Left colon (tissue), 2 donors: ENCODE measurements at regions not wholly inside any gene's neighbourhood (a gene's known extent, or its start where the extent isn't known, plus 50 kb on each side); places are given as distances from the start of the nearest gene placed in this dataset.

Experiments
- ATAC-seq: fragments of 200-7000 bp; cut with Tn5 transposase; one replicate; pipeline ENCODE4 v1.9.1; 2020; ENCODE audit warnings: mild to moderate bottlenecking, moderate library complexity
- DNase-seq, 2 donors: peaks; one replicate each; pipeline ENCODE4 v3.0.0-alpha.2; 2020
- intact Hi-C, 2 donors: fragments of 100-400 bp; cut with DNase I in 1 of 2; cut with micrococcal nuclease in 1 of 2; formaldehyde crosslinking; loops; one replicate each; pipeline versions ENCODE4 v1.11.2 to v1.14.0; 2022; cut with DNase I, micrococcal nuclease
- donor health status: DM: no; HTN: no; CAD: no.
- donor health status: DM: yes; HTN: yes; CAD: no.

DNA sequence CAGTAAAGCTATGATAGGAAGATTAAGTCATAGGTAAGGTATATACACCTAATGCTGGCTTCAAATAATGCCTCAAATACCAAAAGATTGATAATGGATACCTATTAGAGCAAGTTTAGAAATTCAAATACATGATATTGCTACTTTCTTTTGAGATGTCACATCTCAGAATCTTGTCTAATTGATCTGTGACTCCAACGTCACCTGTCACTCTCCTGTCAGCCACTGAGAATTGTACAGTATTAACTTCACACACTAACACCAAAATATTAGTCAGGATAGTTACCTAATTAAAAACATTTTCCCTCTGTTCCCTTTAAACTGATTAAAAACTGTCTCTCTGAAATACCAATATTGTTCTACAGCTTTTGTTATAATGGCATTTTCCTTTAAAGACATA, 575.5 kb upstream of the ID4 start:
- DNase-seq = no peak
- intact Hi-C loops = no loop called here
- no peak for ATAC-seq

GRCh38 chr6:19268117-19268516, 569.1 kb upstream of the ID4 start:
- DNase-seq (no peak), ATAC-seq (no peak)
- intact Hi-C loops = no loop called here

- DNase-seq (no peak), ATAC-seq (no peak)
- intact Hi-C loops = no loop called here
Observed at GRCh38 chr6:19268718-19269117, 568.5 kb upstream of the ID4 start.

DNA sequence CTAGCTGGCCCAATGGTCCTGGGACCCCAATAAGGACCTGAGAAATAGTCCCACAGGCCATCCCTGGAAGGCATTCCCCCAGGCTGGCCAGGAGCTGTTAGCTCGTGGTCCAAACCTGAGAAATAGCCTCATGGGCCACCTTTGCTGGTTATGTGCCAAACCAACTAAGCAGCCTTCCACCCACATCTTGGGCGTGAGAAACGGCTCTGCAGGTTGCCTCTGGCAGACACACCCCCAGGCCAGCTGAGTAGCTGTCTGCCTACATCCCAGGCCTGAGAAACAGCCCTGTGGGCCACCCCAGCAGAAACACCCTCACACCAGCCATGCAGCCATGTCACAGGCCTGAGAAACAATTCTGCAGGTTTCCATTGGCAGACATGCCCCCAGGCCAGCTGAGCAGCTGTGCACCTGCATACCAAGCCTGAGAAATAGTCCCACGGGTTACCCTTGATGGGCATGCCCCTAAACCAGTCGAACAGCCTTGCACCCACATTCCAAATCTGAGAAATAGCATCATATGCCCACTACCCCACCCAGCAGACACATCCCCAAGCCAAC, 567.8 kb upstream of the ID4 start:
- no peak for ATAC-seq
- no peak for DNase-seq
- intact Hi-C loops = no loop called here

DNA sequence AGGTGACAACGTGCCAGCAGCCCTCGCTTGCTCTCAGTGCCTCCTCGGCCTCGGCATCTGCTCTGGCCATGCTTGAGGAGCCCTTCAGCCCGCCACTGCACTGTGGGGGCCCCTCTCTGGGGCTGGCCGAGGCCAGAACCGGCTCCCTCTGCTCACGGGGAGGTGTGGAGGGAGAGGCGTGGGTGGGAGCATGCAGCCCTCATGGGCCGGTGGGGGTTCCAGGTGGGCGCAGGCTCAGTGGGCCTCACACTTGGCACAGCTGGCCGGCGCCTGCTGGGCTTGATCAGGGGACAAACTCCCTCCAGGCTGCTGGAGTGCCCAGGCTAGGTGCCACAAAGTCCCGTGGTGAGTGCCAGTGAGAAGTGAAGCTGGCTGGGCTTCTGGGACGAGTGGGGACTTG, 566.6 kb upstream of the ID4 start:
- DNase-seq (no peak), ATAC-seq (no peak)
- intact Hi-C loops = no loop called here

DNA sequence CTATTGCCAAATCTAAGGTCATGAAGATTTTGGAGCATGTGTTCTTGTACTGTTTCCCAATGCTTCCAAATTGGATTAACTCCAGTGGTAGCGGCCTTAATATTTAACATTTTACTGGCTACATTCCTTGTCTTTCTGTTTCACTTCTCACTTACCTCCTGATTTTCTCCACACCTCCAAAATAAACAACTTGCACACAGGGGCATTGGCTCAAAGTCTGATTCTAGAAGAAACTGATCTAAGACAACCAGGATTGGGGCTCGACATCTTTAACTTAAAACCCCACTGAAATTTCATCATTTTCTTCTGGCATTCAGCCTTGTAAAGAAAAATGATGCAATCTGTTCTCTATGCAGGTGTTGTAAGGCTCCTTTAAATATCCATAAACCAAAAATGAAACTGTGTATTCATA, 557.9 kb upstream of the ID4 start:
- ATAC-seq = no peak
- no peak for DNase-seq
- intact Hi-C loops = no loop called here

DNA sequence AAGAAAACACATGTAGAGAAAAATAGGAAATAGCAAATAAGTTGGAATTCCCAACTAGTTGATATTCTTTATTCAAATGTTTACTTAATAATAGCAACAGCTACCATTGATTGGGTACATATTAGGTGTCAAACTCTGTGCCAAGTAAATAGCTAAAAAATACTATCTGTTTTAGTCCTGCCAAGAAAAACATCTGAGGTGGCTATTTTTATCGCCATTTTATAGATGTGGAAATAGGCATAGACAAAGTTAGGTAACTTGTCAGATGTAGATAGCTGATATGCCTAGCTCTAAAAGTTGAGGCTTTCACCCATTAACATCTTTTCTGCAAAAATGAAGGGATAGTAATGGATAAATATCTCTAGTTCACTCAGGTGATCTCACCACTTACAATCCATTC, 549.2 kb upstream of the ID4 start:
- DNase-seq (no peak), ATAC-seq (no peak)
- intact Hi-C loops = no loop called here

- ATAC-seq (no peak), DNase-seq (no peak)
- intact Hi-C loops = no loop called here
Observed at GRCh38 chr6:19289457-19289856, 547.7 kb upstream of the ID4 start.

- DNase-seq = no peak
- no peak for ATAC-seq
- intact Hi-C loops = no loop called here
Observed at GRCh38 chr6:19297880-19298279, 539.3 kb upstream of the ID4 start.

DNA sequence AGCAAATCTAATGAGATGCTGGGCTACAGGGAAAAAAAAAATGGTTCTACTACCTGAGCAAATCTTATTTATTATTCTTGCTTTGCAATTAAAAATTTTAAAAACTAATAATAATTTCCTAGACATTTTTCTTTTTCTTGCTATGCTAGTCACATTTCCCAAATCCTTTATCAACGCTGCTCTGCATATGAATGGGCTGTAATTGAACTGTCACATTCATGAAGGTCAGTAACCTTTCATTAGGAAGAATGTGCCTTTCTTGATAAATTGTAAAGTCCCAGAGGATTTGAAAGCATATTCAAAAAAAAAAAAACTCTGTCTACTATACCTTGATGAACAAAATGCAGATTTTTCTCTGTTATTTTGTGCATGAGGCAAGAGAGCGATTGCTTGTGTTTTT, 538.7 kb upstream of the ID4 start:
- intact Hi-C loops = no loop called here
- ATAC-seq = no peak
- no peak for DNase-seq

- no peak for ATAC-seq
- no peak for DNase-seq
- intact Hi-C loops = no loop called here
Observed at GRCh38 chr6:19299129-19299528, 538.0 kb upstream of the ID4 start.

DNA sequence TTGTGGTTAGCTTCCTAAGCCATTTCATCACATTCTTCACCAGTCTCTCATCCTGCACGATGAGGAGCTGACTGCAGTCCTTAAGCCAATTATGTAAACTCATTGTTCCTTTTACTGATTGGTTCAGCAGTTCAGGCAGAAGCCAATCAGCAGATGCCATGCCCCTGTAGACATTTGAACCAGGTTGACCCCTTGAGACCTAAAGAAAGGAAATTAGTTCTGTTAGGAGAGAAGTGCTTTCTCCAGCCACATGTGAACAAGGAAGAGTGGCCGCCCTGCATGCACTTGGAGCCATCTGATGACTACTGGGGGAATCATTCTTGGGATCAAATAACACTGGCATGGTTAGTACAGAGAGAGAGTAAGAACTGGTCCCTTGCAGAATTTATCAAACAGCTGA, 535.2 kb upstream of the ID4 start:
- no peak for ATAC-seq
- intact Hi-C loops = no loop called here
- DNase-seq = no peak

GRCh38 chr6:19303383-19303782, 533.8 kb upstream of the ID4 start:
- DNase-seq = no peak
- no peak for ATAC-seq
- intact Hi-C loops = no loop called here

- intact Hi-C loops = no loop called here
- no peak for DNase-seq
Observed at GRCh38 chr6:19309661-19310060, 527.5 kb upstream of the ID4 start.

DNA sequence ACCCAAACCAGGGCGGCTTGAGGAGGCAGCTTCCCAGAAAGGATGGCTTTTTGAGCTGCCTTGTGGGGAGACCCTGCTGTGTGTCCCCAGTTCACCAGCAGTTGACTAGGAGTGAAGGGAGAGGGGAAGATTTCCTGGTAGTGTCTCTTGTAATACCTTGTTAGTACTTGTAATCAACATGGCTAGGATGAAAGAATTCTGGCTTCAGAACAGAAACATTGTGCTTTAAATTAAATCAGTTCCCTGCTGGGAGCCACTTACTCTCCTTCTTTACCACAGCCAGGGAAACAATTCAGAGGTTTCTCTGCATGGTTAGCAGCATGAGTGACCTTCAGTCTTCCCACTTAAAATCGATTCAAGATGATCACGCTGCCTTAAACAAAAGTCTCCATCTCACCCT, 525.4 kb upstream of the ID4 start:
- ATAC-seq = no peak
- intact Hi-C loops = no loop called here

More at GRCh38 chr6:19309661-19310060, 527.5 kb upstream of the ID4 start:
- ATAC-seq = no peak

DNA sequence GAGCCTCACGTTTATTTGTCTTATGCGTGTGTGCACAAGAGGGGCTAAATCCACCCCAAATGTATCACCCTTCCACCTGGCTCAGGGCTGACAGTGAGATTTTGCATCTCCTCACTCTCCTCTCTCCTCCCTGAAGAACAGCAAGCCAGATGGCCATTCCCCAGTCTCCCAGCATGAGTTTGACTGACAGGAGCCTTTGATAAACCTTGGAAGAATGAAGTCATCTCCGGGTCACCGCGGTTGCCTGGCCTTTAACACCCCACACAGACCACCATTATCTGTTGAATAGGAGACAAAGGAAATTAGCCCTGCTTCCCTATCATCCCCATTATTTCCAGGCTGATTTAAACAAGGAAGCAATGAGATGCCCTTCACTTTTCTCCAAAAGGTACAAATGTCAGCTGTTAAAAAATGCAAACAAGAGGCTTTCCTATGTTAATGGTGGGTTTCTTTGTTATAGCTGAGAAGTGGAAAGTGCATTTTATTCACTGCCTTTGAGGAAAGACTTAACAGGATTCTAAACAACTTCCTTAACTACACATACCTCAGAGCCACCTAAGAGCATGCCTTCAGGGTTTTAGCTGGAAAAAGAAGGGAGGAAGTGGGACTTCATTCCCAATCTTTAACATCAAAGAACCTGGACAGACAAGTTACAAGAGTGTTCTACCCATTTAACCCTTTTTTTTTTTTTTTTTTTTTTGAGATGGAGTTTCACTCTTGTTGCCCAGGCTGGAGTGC, 524.8 kb upstream of the ID4 start:
- intact Hi-C loops = no loop called here
- DNase-seq (no peak), ATAC-seq (no peak)

More for the DNA sequence above, 525.4 kb upstream of the ID4 start:
- DNase-seq = no peak

- intact Hi-C loops = no loop called here
- DNase-seq (no peak), ATAC-seq (no peak)
Observed at GRCh38 chr6:19317431-19317986, 519.7 kb upstream of the ID4 start.

GRCh38 chr6:19319005-19319404, 518.2 kb upstream of the ID4 start:
- intact Hi-C loops = no loop called here
- ATAC-seq = no peak
- no peak for DNase-seq

GRCh38 chr6:19320111-19320581, 517.0 kb upstream of the ID4 start:
- DNase-seq (no peak), ATAC-seq (no peak)
- intact Hi-C loops = no loop called here

GRCh38 chr6:19322691-19323485, 514.3 kb upstream of the ID4 start:
- intact Hi-C loops = no loop called here
- no peak for ATAC-seq
- DNase-seq = no peak
